HG03439 (cell line): ENCODE measurements at regions not wholly inside any gene's neighbourhood (a gene's known extent, or its start where the extent isn't known, plus 50 kb on each side); places are given as distances from the start of the nearest gene placed in this dataset.

Experiments used
- ATAC-seq: cut with Tn5 transposase; IDR thresholded peaks from one replicate; pipeline ENCODE4 v1.9.1; 2021; ENCODE audit warnings: mild to moderate bottlenecking, moderate library complexity; ENCODE audit not compliant: unreplicated experiment

- ATAC-seq: no peak
These were observed 356.7 kb downstream of the HRH4 start for GRCh38 chr18:24817150-24817549.

DNA sequence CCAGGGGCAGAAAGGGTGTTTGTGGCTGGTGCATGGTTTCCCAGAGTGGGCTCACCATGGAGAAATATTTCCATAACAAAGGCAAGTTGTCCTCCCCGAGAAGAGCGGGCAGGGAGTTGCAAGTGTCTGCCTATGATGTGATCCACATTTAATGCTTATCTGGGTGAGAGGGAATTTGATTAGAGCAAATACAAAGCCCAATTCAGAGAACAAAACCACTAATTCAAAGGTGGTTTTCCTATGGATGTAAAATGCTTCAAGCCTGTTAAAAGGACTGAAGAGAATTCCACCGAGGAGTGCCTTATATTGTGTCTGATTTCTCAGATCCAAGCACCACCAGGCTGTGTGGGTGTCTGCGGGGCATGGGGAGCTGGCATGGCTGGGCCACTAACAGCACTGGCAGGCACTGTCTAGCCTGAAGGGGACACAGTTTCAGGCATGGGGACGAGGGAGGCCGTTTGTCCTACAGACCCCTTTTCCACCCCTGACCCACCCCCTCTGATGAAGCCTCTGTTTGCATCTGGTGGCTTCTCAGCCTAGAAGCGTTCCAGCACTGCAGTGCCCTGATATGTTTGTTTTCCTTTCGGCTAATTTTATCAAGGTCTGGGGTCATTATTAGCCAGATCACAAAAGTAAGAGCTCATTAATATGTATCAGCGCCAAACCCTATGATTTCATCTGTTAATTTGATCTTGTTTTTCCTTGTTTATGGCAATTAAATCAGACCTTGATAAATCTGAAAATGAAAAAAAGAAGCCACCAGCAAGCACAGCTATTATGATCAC, 357.3 kb downstream of the HRH4 start:
- ATAC-seq: no peak

- no peak for ATAC-seq
These were observed 358.0 kb downstream of the HRH4 start for GRCh38 chr18:24818441-24818840.

- ATAC-seq: no peak
These were observed 358.9 kb downstream of the HRH4 start for GRCh38 chr18:24819141-24819890.

GRCh38 chr18:24825397-24825796, 365.0 kb downstream of the HRH4 start:
- no peak for ATAC-seq

DNA sequence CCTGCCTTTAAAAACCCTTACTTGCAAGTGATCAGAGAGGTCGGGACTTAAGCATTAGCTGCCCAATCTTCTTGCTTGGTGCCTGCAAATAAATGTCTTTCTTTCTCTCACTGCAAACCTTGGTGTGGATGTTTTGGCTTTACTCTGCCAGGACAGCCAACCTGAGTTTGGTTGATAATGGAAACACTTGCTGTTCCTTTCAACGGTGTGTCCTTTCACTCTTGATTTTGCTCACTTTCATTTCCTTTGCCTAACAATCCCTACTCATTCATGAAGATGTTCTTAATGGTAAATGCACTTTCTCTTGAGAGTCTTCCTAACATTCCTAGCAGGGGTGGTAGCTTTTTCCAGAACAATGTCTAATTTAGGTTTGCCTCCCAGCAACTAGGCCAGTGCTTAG, 366.2 kb downstream of the HRH4 start:
- no peak for ATAC-seq

DNA sequence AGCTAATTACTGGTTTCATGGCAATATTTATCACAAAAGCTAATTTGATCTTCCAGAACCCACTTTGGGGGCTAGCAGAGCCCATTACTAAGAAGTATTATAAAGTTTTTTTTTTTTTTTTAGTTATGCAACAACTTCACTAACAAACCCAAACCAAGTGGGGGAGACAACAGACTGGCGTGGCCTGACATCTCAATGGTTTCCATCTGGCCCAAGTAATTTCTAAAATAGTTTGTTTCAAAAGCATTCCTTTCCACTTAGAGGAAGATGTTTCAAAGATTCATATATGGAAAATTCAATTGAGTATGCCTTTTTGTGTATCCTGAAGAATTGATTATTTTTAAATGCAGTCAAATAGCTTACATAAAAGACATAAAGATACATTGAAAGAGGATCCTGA, 367.1 kb downstream of the HRH4 start:
- ATAC-seq: no peak

GRCh38 chr18:24831081-24831480, 370.6 kb downstream of the HRH4 start:
- no peak for ATAC-seq

DNA sequence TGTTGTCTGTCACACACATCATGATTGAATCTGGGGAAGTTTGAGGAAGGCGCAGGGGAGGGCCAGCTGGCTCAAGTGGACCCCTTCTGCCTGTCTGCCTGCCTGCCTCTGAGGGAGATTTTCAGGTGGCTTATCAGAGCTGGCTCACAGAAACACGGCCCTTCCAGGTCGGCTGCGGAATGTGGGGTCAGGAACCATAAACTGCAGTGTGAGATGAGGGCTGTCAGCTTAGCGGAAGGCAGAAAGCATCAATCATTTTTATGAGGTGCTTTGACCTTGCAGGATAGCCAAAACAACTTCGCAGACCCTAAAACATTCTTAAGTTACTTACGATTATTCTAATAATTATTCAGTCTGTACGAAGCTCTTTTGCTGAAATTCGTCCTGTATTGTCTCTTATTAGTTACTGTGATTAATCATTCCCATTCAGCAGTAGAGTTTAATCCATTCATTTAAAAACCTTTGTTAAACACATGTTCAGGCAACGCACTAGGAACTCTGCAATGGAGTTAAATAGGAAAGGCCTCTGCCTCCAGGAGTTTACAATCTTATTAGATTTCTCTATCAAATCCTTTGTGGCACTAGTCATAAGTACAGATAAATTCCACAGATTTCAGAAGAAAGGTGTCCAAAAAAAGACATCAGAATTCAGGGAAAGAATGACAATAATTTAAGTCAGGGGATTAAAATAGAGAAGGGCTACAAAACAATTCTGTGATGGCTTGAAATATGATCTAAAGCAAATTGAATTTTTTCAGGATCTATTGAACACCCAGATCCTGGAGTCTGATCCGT, 371.6 kb downstream of the HRH4 start:
- no peak for ATAC-seq

DNA sequence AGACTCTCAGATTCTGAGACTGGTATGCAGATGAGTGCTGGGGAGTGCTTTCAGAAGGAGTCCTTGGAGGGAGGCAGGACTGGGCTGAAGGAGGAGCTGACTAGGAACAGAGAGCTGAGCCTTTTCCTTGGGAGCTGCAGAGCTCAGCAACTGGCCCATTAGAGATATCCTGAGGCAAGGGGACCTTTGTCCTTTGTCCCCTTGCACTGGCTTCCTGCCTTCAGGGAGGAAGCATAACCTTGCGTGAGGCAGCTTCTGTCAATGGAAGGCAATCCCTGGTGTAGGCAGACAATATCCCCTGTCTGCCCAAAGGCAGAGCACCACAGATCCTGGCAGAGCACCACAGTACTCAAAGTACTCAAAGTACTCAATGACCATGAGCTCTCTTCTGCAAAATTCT, 375.3 kb downstream of the HRH4 start:
- no peak for ATAC-seq

- ATAC-seq: no peak
These were observed 376.6 kb downstream of the HRH4 start for GRCh38 chr18:24837066-24837465.

DNA sequence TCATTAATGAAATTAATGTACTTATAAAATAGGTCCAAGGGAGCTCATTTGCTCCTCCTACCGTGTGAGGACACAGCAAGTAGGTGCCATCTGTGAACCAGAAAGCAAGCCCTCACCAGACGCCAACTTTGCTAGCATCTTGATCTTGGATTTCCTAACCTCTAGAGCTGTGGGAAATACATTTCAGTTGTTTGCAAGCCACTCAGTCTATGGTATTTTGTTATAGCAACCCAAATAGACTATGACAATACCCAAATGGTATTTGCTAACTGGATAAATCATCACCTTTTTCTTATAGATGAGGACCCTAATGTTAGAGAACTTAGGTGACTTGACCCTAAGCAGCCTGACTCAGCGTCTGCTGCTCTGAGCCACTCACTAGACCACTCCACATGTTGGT, 379.6 kb downstream of the HRH4 start:
- ATAC-seq: no peak

GRCh38 chr18:24840640-24841039, 380.2 kb downstream of the HRH4 start:
- ATAC-seq: no peak

- ATAC-seq: no peak
These were observed 381.1 kb downstream of the HRH4 start for GRCh38 chr18:24841536-24841935.

DNA sequence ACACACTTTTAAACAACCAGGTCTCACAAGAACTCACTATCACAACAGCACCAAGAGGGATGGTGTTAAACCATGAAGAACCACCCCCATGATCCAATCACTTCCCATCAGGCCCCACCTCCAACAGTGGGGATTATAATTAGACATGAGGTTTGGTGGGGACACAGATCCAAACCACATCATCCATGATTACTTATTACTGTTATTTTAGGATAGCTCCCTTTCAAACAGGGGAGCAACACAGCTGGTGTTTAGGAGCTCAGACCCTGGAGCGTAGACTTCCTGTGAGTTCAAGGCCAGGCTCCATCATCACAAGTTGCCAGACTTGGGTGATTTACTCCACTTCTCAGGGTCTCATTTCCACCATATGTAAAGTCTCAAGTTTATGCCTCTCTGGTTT, 382.7 kb downstream of the HRH4 start:
- ATAC-seq: no peak

GRCh38 chr18:24846138-24846537, 385.7 kb downstream of the HRH4 start:
- no peak for ATAC-seq

DNA sequence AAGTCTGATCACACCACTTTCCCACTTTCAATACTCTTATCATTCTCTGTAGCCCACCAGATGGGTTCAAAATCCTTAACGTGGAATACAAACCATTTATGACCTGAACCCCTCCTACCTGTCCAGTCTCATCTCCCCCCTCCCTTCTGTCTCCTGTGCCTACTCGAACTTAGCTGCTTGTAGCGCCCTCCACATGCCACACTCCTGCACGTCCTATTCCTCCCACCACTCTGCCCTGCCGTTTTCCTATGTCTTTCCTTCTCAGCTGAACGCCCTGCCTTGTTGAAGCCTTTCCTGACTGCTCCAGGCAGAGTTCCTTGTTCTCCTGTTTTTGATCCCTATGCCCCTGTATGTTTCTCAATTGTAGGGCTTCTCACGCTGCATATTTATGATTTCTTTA, 390.1 kb downstream of the HRH4 start:
- ATAC-seq: no peak

DNA sequence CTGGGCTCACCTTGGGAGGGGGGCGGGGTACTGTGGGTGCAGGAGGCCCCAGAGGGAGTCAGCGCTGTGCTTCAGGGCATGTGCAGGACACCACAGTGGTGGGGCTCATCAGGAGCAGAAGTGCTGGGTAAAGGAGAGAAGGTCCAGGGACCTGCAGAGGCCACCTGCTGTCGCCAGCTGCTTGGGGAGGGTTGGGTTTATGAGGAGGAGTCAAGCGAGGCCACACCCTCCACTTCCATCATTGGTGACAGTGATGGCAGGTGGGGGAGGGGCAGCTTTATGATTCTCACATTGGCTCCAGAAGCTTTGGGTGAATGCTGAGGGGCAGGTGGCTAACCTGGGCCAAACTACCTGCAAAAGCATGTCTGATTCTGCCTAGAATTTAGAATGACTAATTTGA, 392.6 kb downstream of the HRH4 start:
- no peak for ATAC-seq

- no peak for ATAC-seq
These were observed 400.7 kb downstream of the HRH4 start for GRCh38 chr18:24860978-24861680.

GRCh38 chr18:24862201-24862816, 401.9 kb downstream of the HRH4 start:
- no peak for ATAC-seq

DNA sequence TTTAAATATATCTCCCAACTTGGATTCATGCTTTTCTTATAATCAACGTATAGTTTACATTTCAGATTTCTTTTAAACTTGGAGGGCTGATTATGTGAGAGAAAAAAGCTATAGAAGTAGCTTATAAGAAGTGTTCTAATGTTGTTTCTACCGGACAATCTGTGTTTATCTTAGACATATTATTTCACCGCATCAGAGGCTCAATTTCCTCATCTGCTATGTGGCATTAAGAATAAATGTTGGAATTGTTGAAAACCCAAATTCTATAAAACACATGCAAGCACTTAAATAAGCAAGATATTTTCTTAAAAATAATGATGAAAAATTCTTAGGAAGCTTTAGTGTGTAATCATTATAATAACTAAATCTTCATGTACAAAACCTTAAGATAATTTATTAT, 407.9 kb downstream of the HRH4 start:
- ATAC-seq: no peak
